AG09319 (cell line): ENCODE measurements at regions not wholly inside any gene's neighbourhood (a gene's known extent, or its start where the extent isn't known, plus 50 kb on each side); places are given as distances from the start of the nearest gene placed in this dataset.

Experiments used
- DNase-seq: peaks from one replicate; pipeline ENCODE4 v3.0.0-alpha.2; 2010; ENCODE audit warnings: low read depth; ENCODE audit errors: extremely low read depth
- TF ChIP-seq, protein P1 (sequence below): IDR thresholded peaks from 2 replicates; pipeline ENCODE4 v1.5.1; 2011; ENCODE audit warnings: low read depth, mild to moderate bottlenecking, inconsistent platforms, low read length, moderate library complexity

DNA sequence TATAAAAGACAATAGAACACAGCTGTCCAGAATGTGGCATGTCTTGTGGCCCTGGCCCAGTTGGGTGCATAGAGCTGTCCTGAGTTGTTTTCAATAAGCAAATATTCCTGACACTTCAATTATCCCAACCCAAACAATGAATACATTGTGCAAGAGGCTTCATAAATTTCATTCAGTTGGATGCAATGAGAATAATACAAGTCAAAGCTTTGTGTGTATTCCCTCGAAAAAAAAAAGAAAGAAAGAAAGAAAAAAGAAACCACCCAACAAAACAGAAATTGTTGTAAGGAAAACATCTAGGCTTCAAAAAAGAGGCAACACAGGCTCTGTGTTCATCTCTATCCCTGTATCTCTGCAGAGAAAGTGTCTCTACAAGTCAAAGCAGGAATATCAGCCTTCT is 138.7 kb upstream of the ADO start:
- TF ChIP-seq, protein P1, sequence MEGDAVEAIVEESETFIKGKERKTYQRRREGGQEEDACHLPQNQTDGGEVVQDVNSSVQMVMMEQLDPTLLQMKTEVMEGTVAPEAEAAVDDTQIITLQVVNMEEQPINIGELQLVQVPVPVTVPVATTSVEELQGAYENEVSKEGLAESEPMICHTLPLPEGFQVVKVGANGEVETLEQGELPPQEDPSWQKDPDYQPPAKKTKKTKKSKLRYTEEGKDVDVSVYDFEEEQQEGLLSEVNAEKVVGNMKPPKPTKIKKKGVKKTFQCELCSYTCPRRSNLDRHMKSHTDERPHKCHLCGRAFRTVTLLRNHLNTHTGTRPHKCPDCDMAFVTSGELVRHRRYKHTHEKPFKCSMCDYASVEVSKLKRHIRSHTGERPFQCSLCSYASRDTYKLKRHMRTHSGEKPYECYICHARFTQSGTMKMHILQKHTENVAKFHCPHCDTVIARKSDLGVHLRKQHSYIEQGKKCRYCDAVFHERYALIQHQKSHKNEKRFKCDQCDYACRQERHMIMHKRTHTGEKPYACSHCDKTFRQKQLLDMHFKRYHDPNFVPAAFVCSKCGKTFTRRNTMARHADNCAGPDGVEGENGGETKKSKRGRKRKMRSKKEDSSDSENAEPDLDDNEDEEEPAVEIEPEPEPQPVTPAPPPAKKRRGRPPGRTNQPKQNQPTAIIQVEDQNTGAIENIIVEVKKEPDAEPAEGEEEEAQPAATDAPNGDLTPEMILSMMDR, result no peak
- no peak for DNase-seq

DNA sequence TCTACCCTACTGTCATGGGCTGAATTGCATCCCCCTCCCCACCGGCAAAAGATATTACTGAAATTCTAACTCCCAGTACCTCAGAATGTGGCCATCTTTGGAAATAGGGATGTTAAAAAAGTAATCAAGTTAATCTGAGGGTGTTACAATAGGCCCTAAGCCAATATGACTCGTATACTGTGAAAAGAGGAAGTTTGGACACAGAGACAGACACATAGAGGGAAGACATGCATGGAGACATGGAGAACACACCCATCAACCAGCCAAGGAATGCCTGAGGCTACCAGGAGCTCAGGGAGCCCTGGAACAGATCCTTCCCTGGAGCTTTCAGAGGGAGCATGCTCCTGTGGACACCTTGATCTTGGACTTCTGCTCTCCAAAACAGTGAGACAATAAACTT is 138.2 kb upstream of the ADO start:
- DNase-seq, result no peak
- TF ChIP-seq, protein P1, result no peak

DNA sequence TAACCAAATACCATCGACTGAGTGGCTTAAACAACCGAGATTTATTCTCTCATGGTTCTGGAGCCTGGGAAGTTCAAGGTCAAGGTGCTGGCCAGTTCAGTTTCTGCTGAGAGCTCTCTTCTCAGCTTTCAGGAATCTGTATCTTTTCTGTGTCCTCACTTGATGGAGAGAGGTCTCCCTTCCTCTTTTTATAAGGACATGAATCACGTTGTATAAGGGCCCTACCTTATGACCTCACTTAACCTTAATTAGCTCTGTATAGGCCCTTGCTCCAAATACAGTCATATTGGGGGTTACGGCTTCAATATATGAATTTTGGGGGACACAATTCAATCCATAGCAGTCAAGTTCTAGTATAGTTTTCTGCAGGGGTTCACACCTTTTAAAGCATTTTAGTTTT is 135.2 kb upstream of the ADO start:
- TF ChIP-seq, protein P1, result no peak
- no peak for DNase-seq

DNA sequence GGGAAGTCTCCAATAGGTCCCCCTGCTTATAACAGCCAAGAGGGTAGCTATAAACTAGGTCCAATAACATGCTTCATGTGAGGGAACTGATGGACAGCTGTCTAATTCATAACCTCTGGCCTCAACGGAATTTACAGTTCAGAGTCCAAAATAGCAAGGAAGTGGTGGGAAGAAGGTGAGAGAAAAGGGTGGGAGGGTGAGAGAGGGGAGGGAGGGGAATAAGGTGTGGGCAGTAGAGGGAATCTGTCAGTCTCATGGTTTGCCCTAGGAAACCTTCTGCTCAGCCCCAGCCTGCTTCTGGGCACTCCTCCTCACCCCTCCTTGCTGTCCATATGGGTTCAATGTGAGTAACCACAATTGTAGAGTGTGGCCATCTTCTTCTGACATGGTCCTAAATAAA is 133.4 kb upstream of the ADO start:
- TF ChIP-seq, protein P1, result no peak

DNA sequence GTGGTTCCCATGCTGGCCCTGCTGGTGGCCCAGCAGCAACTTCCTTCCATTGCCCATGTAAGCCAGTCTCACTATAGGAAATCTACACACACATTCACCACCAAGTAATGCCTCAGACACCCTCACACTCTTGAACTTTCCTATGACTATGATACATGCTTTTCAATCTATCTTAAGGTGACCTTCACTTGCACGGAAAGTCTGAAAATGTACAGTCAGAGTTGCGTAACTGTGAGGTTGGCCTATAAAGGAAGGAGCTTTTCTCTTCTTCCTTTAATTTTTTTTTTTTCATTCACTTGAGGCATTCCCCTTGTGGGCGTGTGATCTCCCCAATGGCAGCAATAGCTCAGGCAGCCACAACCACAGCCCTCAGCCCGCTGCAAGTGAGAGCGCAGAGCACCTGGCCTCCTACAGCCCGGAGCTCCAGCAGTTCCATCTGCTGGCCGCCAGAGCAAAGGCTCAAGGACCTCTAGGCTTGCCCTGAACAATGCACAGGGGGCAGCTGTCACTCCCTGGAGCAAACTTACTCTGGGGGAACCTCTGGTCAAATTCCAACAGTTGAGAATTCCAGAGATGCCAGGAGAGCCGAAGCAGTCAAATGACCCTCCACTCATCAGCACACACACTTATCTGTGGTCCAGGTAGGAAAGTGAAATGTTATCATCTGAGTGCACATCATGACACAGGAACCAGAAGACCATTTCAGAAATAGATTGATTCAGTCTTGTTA is 123.1 kb upstream of the ADO start:
- TF ChIP-seq, protein P1, result no peak
- no peak for DNase-seq

More for the DNA sequence above, 133.4 kb upstream of the ADO start:
- no peak for DNase-seq

DNA sequence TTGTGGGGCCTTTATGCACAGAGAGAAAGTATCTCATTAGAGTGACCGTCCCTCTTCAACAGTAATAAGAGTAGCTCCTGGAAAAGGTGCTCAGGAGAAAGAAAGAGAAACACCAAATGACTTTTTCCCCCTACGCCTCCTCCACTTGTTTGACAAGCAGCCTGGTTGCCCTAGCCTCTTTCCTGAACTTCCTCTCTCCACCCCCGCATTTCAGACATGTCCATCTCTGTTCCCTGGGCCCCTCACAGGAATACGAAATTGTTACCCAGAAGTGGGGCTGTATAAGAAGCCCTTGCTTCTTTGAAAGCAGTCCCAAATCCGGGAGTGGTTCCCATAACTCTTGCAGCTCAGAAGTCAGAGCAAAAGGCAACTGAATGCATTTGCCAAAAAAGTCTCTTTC is 119.6 kb upstream of the ADO start:
- TF ChIP-seq, protein P1, result no peak
- DNase-seq, result no peak

DNA sequence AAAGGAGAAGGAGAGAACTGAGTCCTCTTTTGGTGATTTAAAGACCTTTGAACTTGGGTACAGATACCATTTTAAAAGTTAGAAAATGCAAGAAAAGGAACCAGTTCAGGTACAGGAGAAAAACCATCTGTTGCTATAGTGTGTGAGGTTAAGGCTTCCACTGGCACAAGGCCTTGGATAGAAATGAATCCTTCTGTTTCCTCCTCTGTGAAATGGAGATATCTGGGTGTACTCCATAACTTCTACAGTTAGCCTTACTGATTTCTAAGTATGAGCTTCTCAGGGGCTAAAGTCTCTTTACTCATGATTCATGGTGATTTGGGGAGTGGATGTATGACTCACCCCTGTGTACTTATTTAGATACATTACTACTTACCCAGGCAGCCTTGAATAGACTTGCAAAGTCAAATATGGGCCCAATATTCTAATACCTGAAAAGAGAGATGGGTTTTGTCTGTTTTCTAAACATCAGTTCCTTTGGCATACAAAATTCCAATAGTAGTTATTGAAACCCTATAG is 117.2 kb upstream of the ADO start:
- DNase-seq, result no peak
- TF ChIP-seq, protein P1, result no peak
